ENCODE measurements at regions not wholly inside any gene's neighbourhood (a gene's known extent, or its start where the extent isn't known, plus 50 kb on each side); places are given as distances from the start of the nearest gene placed in this dataset.
A peak's percentile ranks its signal among the peaks of the same experiment; 100 is the strongest.
"Not testable (repeated sequence)": the region's sequence is repeated elsewhere in the genome, so short reads cannot be mapped to it uniquely, and the experiment has no call there.

GRCh38 chr10:28094121-28094520, 95.2 kb upstream of the ODAD2 start:
- Mint-ChIP-seq H3K27ac (ENCODE audit: unreplicated experiment) (no peak overlapping the region), H3K27me3 (ENCODE audit: unreplicated experiment) (no peaks in the 10 kb centered on the region), H3K4me1 (ENCODE audit: unreplicated experiment) (no peaks in the 10 kb centered on the region), H3K4me3 (ENCODE audit: unreplicated experiment) (no peak overlapping the region), H3K9me3 (ENCODE audit: unreplicated experiment) (no peaks in the 10 kb centered on the region), H3K36me3 (ENCODE audit: low read depth, unreplicated experiment) (no peaks in the 10 kb centered on the region)
- no peak for TF ChIP-seq CTCF (IDR thresholded peaks at IDR 0.05; ENCODE audit: unreplicated experiment)
- no peak for DNase-seq (ENCODE audit: low spot score)

GRCh38 chr10:28091913-28092312, 93.0 kb upstream of the ODAD2 start:
- no peak for DNase-seq (ENCODE audit: low spot score)
- no peaks in the 10 kb centered on the region for H3K36me3 Mint-ChIP-seq (ENCODE audit: low read depth, unreplicated experiment)
- H3K9me3 Mint-ChIP-seq (ENCODE audit: unreplicated experiment), result no peaks in the 10 kb centered on the region
- no peaks in the 10 kb centered on the region for H3K27me3 Mint-ChIP-seq (ENCODE audit: unreplicated experiment)
- H3K4me3 Mint-ChIP-seq (ENCODE audit: unreplicated experiment), result no peak overlapping the region
- H3K4me1 Mint-ChIP-seq (ENCODE audit: unreplicated experiment), result no peaks in the 10 kb centered on the region
- no peak for TF ChIP-seq CTCF (IDR thresholded peaks at IDR 0.05; ENCODE audit: unreplicated experiment)
- no peak overlapping the region for H3K27ac Mint-ChIP-seq (ENCODE audit: unreplicated experiment)

- no peaks in the 10 kb centered on the region for H3K36me3 Mint-ChIP-seq (ENCODE audit: low read depth, unreplicated experiment)
- DNase-seq (ENCODE audit: low spot score), result no peak
- no peak overlapping the region for H3K27ac Mint-ChIP-seq (ENCODE audit: unreplicated experiment)
- H3K9me3 Mint-ChIP-seq (ENCODE audit: unreplicated experiment), result no peaks in the 10 kb centered on the region
- TF ChIP-seq CTCF (IDR thresholded peaks at IDR 0.05; ENCODE audit: unreplicated experiment), result no peak
- H3K27me3 Mint-ChIP-seq (ENCODE audit: unreplicated experiment), result no peaks in the 10 kb centered on the region
- no peaks in the 10 kb centered on the region for H3K4me1 Mint-ChIP-seq (ENCODE audit: unreplicated experiment)
- no peak overlapping the region for H3K4me3 Mint-ChIP-seq (ENCODE audit: unreplicated experiment)
These were observed 91.6 kb upstream of the ODAD2 start for GRCh38 chr10:28090506-28090905.

- no peaks in the 10 kb centered on the region for H3K36me3 Mint-ChIP-seq (ENCODE audit: low read depth, unreplicated experiment)
- no peak for DNase-seq (ENCODE audit: low spot score)
- no peaks in the 10 kb centered on the region for H3K27me3 Mint-ChIP-seq (ENCODE audit: unreplicated experiment)
- no peak overlapping the region for H3K4me3 Mint-ChIP-seq (ENCODE audit: unreplicated experiment)
- no peaks in the 10 kb centered on the region for H3K4me1 Mint-ChIP-seq (ENCODE audit: unreplicated experiment)
- TF ChIP-seq CTCF (IDR thresholded peaks at IDR 0.05; ENCODE audit: unreplicated experiment), result no peak
- no peak overlapping the region for H3K27ac Mint-ChIP-seq (ENCODE audit: unreplicated experiment)
- H3K9me3 Mint-ChIP-seq (ENCODE audit: unreplicated experiment), result no peaks in the 10 kb centered on the region
These were observed 90.6 kb upstream of the ODAD2 start for GRCh38 chr10:28089467-28089866.

- no peak overlapping the region for H3K27ac Mint-ChIP-seq (ENCODE audit: unreplicated experiment)
- no peaks in the 10 kb centered on the region for H3K9me3 Mint-ChIP-seq (ENCODE audit: unreplicated experiment)
- no peaks in the 10 kb centered on the region for H3K4me1 Mint-ChIP-seq (ENCODE audit: unreplicated experiment)
- no peaks in the 10 kb centered on the region for H3K36me3 Mint-ChIP-seq (ENCODE audit: low read depth, unreplicated experiment)
- H3K27me3 Mint-ChIP-seq (ENCODE audit: unreplicated experiment), result no peaks in the 10 kb centered on the region
- no peak for DNase-seq (ENCODE audit: low spot score)
- H3K4me3 Mint-ChIP-seq (ENCODE audit: unreplicated experiment), result no peak overlapping the region
- TF ChIP-seq CTCF (IDR thresholded peaks at IDR 0.05; ENCODE audit: unreplicated experiment), result no peak
These were observed 88.9 kb upstream of the ODAD2 start for GRCh38 chr10:28087661-28088351.

- H3K9me3 Mint-ChIP-seq (ENCODE audit: unreplicated experiment); DNase-seq (ENCODE audit: low spot score); H3K27ac Mint-ChIP-seq (ENCODE audit: unreplicated experiment); H3K4me1 Mint-ChIP-seq (ENCODE audit: unreplicated experiment); H3K36me3 Mint-ChIP-seq (ENCODE audit: low read depth, unreplicated experiment); H3K27me3 Mint-ChIP-seq (ENCODE audit: unreplicated experiment): not testable (repeated sequence)
- peak overlapping the region; percentile 35 for H3K4me3 Mint-ChIP-seq (ENCODE audit: unreplicated experiment)
These were observed 86.9 kb upstream of the ODAD2 start for GRCh38 chr10:28085760-28086159.
